H1 (cell line): ENCODE measurements at regions not wholly inside any gene's neighbourhood (a gene's known extent, or its start where the extent isn't known, plus 50 kb on each side); places are given as distances from the start of the nearest gene placed in this dataset.
A peak's percentile ranks its signal among the peaks of the same experiment; 100 is the strongest.

Experiments used
- CTCF ChIA-PET: fragments of 300-600 bp; sonication (Branson Sonifier 250); formaldehyde crosslinking; loops from one replicate; lab custom pipeline; 2021; ENCODE audit not compliant: partially characterized antibody; lab: Charles Lee
- POLR2A ChIA-PET: fragments of 300-600 bp; sonication (Branson Sonifier 250); formaldehyde crosslinking; loops from one replicate; lab custom pipeline; 2021; ENCODE audit warnings: inconsistent platforms; ENCODE audit not compliant: partially characterized antibody; lab: Charles Lee
- DNase-seq, 2 experiments: peaks; one replicate each; pipeline versions ENCODE4 v3.0.0 to v3.0.0-alpha.2; 2010 to 2022; ENCODE audit warnings: low spot score in 2 of 2, low read depth in 1 of 2, mixed read lengths in 1 of 2
- FAIRE-seq: peaks from 2 replicates; lab custom pipeline; 2011; peaks lifted over from hg19 to GRCh38; lab: Jason Lieb, UNC
- H2AFZ ChIP-seq: 2 replicates; pipeline ENCODE4 v1.8.1; 2012; ENCODE audit warnings: low read length, inconsistent platforms
- H2AK5ac ChIP-seq: 2 replicates; pipeline ENCODE4 v1.6.1; 2013; ENCODE audit warnings: low read depth, low read length
- H2BK120ac ChIP-seq: replicated peaks from 2 replicates; pipeline ENCODE3; 2013; ENCODE audit warnings: low read depth, low read length, inconsistent platforms
- H2BK12ac ChIP-seq: 2 replicates; pipeline ENCODE4 v1.6.1; 2013; ENCODE audit warnings: low read depth, low read length
- H2BK15ac ChIP-seq: 2 replicates; pipeline ENCODE4 v1.6.1; 2013; ENCODE audit warnings: low read length
- H2BK20ac ChIP-seq: 2 replicates; pipeline ENCODE4 v1.6.1; 2013; ENCODE audit warnings: low read length
- H2BK5ac ChIP-seq: 2 replicates; pipeline ENCODE4 v1.6.1; 2013; ENCODE audit warnings: low read depth, low read length
- H3K14ac ChIP-seq: 2 replicates; pipeline ENCODE4 v1.6.1; 2013; ENCODE audit warnings: inconsistent platforms; ENCODE audit not compliant: insufficient read length
- H3K18ac ChIP-seq: 2 replicates; pipeline ENCODE4 v1.6.1; 2013; ENCODE audit warnings: low read length; ENCODE audit errors: extremely low read depth
- H3K23ac ChIP-seq: 2 replicates; pipeline ENCODE4 v1.6.1; 2013; ENCODE audit warnings: inconsistent platforms; ENCODE audit not compliant: insufficient read length
- H3K23me2 ChIP-seq: 2 replicates; pipeline ENCODE4 v1.6.1; 2013; ENCODE audit warnings: low read depth, low read length
- H3K27ac ChIP-seq: 2 replicates; pipeline ENCODE4 v1.6.1; 2011; ENCODE audit warnings: low read depth, low read length, inconsistent platforms
- H3K27me3 ChIP-seq, 4 experiments: replicated peaks in 1 of 4; 1 replicate in 1 of 4; 2 replicates in 3 of 4; pipeline versions ENCODE4 v1.6.1 to v1.8.1; 2011 to 2013; ENCODE audit warnings: low read length in 3 of 4, mild to moderate bottlenecking in 3 of 4, inconsistent platforms in 2 of 4, mixed read lengths in 2 of 4, moderate library complexity in 1 of 4; ENCODE audit not compliant: control insufficient read depth in 3 of 4, insufficient read depth in 3 of 4; ENCODE audit errors: extremely low read depth in 1 of 4
- H3K36me3 ChIP-seq, 4 experiments: 2 replicates each; pipeline versions ENCODE4 v1.6.1 to v1.8.1; 2011 to 2013; ENCODE audit warnings: mild to moderate bottlenecking in 4 of 4, low read length in 3 of 4, moderate library complexity in 2 of 4, control low read depth in 1 of 4, inconsistent platforms in 1 of 4; ENCODE audit not compliant: insufficient read depth in 4 of 4, control insufficient read depth in 2 of 4
- H3K4ac ChIP-seq: replicated peaks from 2 replicates; pipeline ENCODE3; 2013; ENCODE audit warnings: low read length, low read depth, mixed read lengths, inconsistent platforms; ENCODE audit not compliant: insufficient read length
- H3K4me1 ChIP-seq, 4 experiments: replicated peaks in 1 of 4; 1 replicate in 1 of 4; 2 replicates in 3 of 4; pipeline versions ENCODE4 v1.6.1 to v1.8.1; 2011 to 2013; ENCODE audit warnings: low read length in 3 of 4, inconsistent platforms in 2 of 4, mixed read lengths in 1 of 4; ENCODE audit not compliant: insufficient read depth in 4 of 4, control insufficient read depth in 3 of 4
- H3K4me2 ChIP-seq, 2 experiments: 2 replicates each; pipeline versions ENCODE4 v1.6.1 to v1.8.1; 2011 to 2013; ENCODE audit warnings: low read depth in 2 of 2, low read length in 2 of 2, control low read depth in 1 of 2, inconsistent platforms in 1 of 2, mild to moderate bottlenecking in 1 of 2; ENCODE audit not compliant: insufficient read depth in 1 of 2
- H3K4me3 ChIP-seq, 4 experiments: fragments of 200-600, 300-600 bp in 1 of 4; sonication (generic), shearing (Covaris generic), sonication (Bioruptor Twin) in 1 of 4; 2 replicates each; pipeline versions ENCODE4 v1.5.1 to v1.8.1; 2011 to 2016; ENCODE audit warnings: low read length in 4 of 4, low read depth in 3 of 4, control low read depth in 2 of 4, inconsistent platforms in 2 of 4, mild to moderate bottlenecking in 2 of 4, mixed read lengths in 1 of 4, moderate library complexity in 1 of 4; ENCODE audit not compliant: insufficient read depth in 2 of 4; ENCODE audit errors: extremely low read depth in 1 of 4
- H3K56ac ChIP-seq: replicated peaks from 2 replicates; pipeline ENCODE3; 2013; ENCODE audit warnings: low read depth, mild to moderate bottlenecking, mixed read lengths, low read length, inconsistent platforms; ENCODE audit not compliant: insufficient read length
- H3K79me1 ChIP-seq: 2 replicates; pipeline ENCODE4 v1.6.1; 2013; ENCODE audit warnings: low read depth, low read length, control low read depth
- H3K79me2 ChIP-seq, 2 experiments: 2 replicates each; pipeline versions ENCODE4 v1.6.1 to v1.8.1; 2012 to 2013; ENCODE audit warnings: low read length in 2 of 2, mild to moderate bottlenecking in 2 of 2, inconsistent platforms in 1 of 2; ENCODE audit not compliant: insufficient read depth in 2 of 2, control insufficient read depth in 1 of 2
- H3K9ac ChIP-seq, 4 experiments: replicated peaks in 1 of 4; 1 replicate in 1 of 4; 2 replicates in 3 of 4; pipeline versions ENCODE4 v1.6.1 to v1.8.1; 2011 to 2013; ENCODE audit warnings: low read depth in 3 of 4, low read length in 3 of 4, control low read depth in 2 of 4, mild to moderate bottlenecking in 2 of 4, moderate library complexity in 2 of 4, inconsistent platforms in 1 of 4; ENCODE audit errors: extremely low read depth in 1 of 4
- H3K9me3 ChIP-seq, 2 experiments: 2 replicates each; pipeline versions ENCODE4 v1.6.1 to v1.8.1; 2012 to 2013; ENCODE audit warnings: mild to moderate bottlenecking in 2 of 2, moderate library complexity in 2 of 2, control low read depth in 1 of 2, inconsistent platforms in 1 of 2, low read depth in 1 of 2, low read length in 1 of 2, mixed read lengths in 1 of 2; ENCODE audit not compliant: insufficient read depth in 2 of 2
- H4K20me1 ChIP-seq, 2 experiments: replicated peaks in 1 of 2; 2 replicates each; pipeline versions ENCODE3 to v1.8.1; 2011 to 2013; ENCODE audit warnings: inconsistent platforms in 2 of 2, low read length in 2 of 2, mild to moderate bottlenecking in 1 of 2; ENCODE audit not compliant: insufficient read depth in 2 of 2, control insufficient read depth in 1 of 2
- H4K5ac ChIP-seq: 2 replicates; pipeline ENCODE4 v1.6.1; 2013; ENCODE audit warnings: low read length, low read depth, mixed read lengths, inconsistent platforms; ENCODE audit not compliant: insufficient read length
- H4K8ac ChIP-seq: 2 replicates; pipeline ENCODE4 v1.8.0; 2013; ENCODE audit warnings: mild to moderate bottlenecking, moderate library complexity, low read length, inconsistent platforms; ENCODE audit not compliant: insufficient read depth; ENCODE audit errors: extremely low read depth
- H4K91ac ChIP-seq: replicated peaks from 2 replicates; pipeline ENCODE3; 2013; ENCODE audit warnings: low read length, mixed read lengths, inconsistent platforms; ENCODE audit not compliant: insufficient read length
- CBX5 ChIP-seq: fragments of 300-800, 300-1000 bp; sonication (generic); IDR thresholded peaks from 2 replicates; pipeline ENCODE4 v1.7.1; 2016; ENCODE audit warnings: antibody characterized with exemption, low read length, low read depth
- CBX8 ChIP-seq: fragments of 300-800, 300-1000 bp; sonication (generic); IDR thresholded peaks from 2 replicates; pipeline ENCODE4 v1.7.1; 2016; ENCODE audit warnings: low read depth, low read length, borderline replicate concordance
- CEBPB ChIP-seq: IDR thresholded peaks from 2 replicates; pipeline ENCODE4 v1.6.1; 2012; ENCODE audit warnings: low read depth, low read length
- CTCF ChIP-seq, 3 experiments: IDR thresholded peaks; 1 replicate in 2 of 3; 2 replicates in 1 of 3; pipeline versions ENCODE4 v1.5.1 to v1.6.1; 2011; ENCODE audit warnings: low read length in 3 of 3, mild to moderate bottlenecking in 3 of 3, inconsistent platforms in 2 of 3, low read depth in 1 of 3, moderate library complexity in 1 of 3; ENCODE audit not compliant: insufficient read depth in 1 of 3; ENCODE audit errors: control extremely low read depth in 1 of 3
- EGR1 ChIP-seq: IDR thresholded peaks from 2 replicates; pipeline ENCODE4 v1.6.1; 2011; ENCODE audit warnings: low read depth, low read length, borderline replicate concordance
- HDAC6 ChIP-seq: IDR thresholded peaks from one replicate; pipeline ENCODE4 v1.7.1; 2012; ENCODE audit warnings: low read depth, mild to moderate bottlenecking, inconsistent platforms, low read length, moderate library complexity
- MAFK ChIP-seq: IDR thresholded peaks from 2 replicates; pipeline ENCODE4 v1.6.1; 2012; ENCODE audit warnings: low read depth, mild to moderate bottlenecking, improper control_type of control experiment, low read length
- RAD21 ChIP-seq, 2 experiments: IDR thresholded peaks in 1 of 2; conservative IDR thresholded peaks in 1 of 2; 2 replicates each; pipeline ENCODE4 v1.6.1; 2011; ENCODE audit warnings: low read depth in 2 of 2, low read length in 2 of 2, improper control_type of control experiment in 1 of 2, inconsistent platforms in 1 of 2, mild to moderate bottlenecking in 1 of 2, moderate library complexity in 1 of 2
- RFX5 ChIP-seq: IDR thresholded peaks from 2 replicates; pipeline ENCODE4 v1.6.1; 2011; ENCODE audit warnings: low read depth, low read length, improper control_type of control experiment, borderline replicate concordance
- SRF ChIP-seq: IDR thresholded peaks from 2 replicates; pipeline ENCODE4 v1.6.1; 2011; ENCODE audit warnings: mild to moderate bottlenecking, low read depth, low read length, moderate library complexity
- TBP ChIP-seq: IDR thresholded peaks from 2 replicates; pipeline ENCODE4 v1.6.1; 2011; ENCODE audit warnings: low read depth, low read length, improper control_type of control experiment
- WGBS, 2 experiments: shearing (Covaris generic) in 1 of 2; methylation state at CpG; one replicate each; pipeline versions ENCODE4 v1.1.6 to v1.1.7; 2013 to 2015; ENCODE audit warnings: low lambda C conversion rate in 2 of 2, mixed read lengths in 2 of 2, inconsistent platforms in 1 of 2, low coverage in 1 of 2, missing lambda C conversion rate in 1 of 2; ENCODE audit not compliant: insufficient replicate concordance in 2 of 2, insufficient coverage in 1 of 2, insufficient read length in 1 of 2; ENCODE audit errors: extremely low coverage in 1 of 2, missing lambda C conversion rate in 1 of 2; 5-methylcytosine and 5-hydroxymethylcytosine counted together

DNA sequence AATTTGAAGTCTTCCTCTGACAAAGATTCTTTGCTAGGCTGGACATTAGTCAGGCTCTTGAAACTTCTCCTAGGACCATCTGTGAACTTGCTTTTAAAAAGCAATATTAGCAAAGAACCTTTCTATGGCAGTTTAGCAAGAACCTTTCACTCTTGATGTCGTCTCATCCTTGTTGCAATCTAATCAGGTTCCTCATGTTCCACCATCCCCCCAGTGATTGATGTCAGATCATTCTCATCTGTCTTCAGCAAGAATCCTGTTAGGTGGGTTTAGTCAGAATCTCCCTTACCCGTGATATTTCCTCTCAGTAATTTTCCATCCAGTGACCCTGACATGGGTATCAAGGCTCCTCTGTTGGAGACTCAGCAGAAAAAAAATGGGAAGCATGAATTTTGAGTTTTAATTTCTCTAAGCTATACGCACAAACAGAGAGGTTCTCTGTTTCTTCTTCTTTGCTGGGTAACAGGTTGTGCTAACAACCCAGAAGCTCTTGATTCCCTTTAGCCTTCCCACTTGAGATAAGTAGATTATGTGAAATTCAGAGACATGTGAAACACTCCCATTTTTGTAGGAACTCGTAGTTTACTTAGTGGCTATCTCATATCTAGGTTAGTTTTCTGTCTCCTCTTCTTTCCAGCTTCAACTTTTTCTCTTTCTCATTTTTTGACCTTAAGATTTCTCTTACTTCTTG lies 507.4 kb downstream of the C4orf33 start:
- WGBS, 2 experiments, result 87% methylated on average over 4 of the region's 4 CpGs; no CpG with 5 or more reads in 1 of the 2 experiments
- ChIA-PET CTCF (no interaction called here), POLR2A (no interaction called here)
- no peaks in the 10 kb centered on the region for H3K79me2 ChIP-seq
- FAIRE-seq (no peak), DNase-seq (no peak)
- no peak overlapping the region for H4K91ac ChIP-seq
- no peak overlapping the region for H2BK15ac ChIP-seq
- no peaks in the 10 kb centered on the region for H3K4me1 ChIP-seq
- no peaks in the 10 kb centered on the region for H3K9me3 ChIP-seq
- H2AFZ ChIP-seq, result peak overlapping the region; percentile 59
- no peak overlapping the region for H2BK12ac ChIP-seq
- H3K27me3 ChIP-seq, result no peaks in the 10 kb centered on the region
- H4K20me1 ChIP-seq, result no peaks in the 10 kb centered on the region
- no peaks in the 10 kb centered on the region for H3K79me1 ChIP-seq
- no peak overlapping the region for H3K9ac ChIP-seq
- H4K5ac ChIP-seq, result no peak overlapping the region
- H3K4ac ChIP-seq, result no peak overlapping the region
- H4K8ac ChIP-seq, result no peak overlapping the region
- H2AK5ac ChIP-seq, result no peak overlapping the region
- no peaks in the 10 kb centered on the region for H3K36me3 ChIP-seq
- H3K18ac ChIP-seq, result no peak overlapping the region
- H2BK120ac ChIP-seq, result no peak overlapping the region
- no peak overlapping the region for H3K4me2 ChIP-seq
- no peak overlapping the region for H2BK5ac ChIP-seq
- no peak overlapping the region for H3K56ac ChIP-seq
- no peak overlapping the region for H3K27ac ChIP-seq
- no peak overlapping the region for H3K4me3 ChIP-seq
- no peaks in the 10 kb centered on the region for H3K23me2 ChIP-seq
- no peak overlapping the region for H3K23ac ChIP-seq
- no peak overlapping the region for H2BK20ac ChIP-seq
- no peak overlapping the region for H3K14ac ChIP-seq
- TF ChIP-seq RAD21 (IDR thresholded peaks at IDR 0.05 in 1 of 2, conservative IDR thresholded peaks at IDR 0.05 in 1 of 2; ENCODE audit: low read depth in 2 of 2, low read length in 2 of 2) (no peak), SRF (no peak), RFX5 (no peak), CTCF (IDR thresholded peaks at IDR 0.05; ENCODE audit: control extremely low read depth in 1 of 3, insufficient read depth in 1 of 3, low read depth in 1 of 3, low read length in 3 of 3) (no peak), MAFK (no peak), TBP (no peak), EGR1 (no peak), CBX5 (no peak), CBX8 (no peak), HDAC6 (no peak), CEBPB (no peak)
